Kasumi-1 (cell line): ENCODE measurements at regions not wholly inside any gene's neighbourhood (a gene's known extent, or its start where the extent isn't known, plus 50 kb on each side); places are given as distances from the start of the nearest gene placed in this dataset.

Experiments used
- DNase-seq, 2 experiments: peaks; one replicate each; lab custom pipeline; 2025; lab: John Stamatoyannopoulos, UW

GRCh38 chr5:105812304-105812703 lies 1858.4 kb downstream of the EFNA5 start:
- no peak for DNase-seq

- DNase-seq, result no peak
These were observed 1862.8 kb downstream of the EFNA5 start for GRCh38 chr5:105807951-105808350.

GRCh38 chr5:105807290-105807689 lies 1863.4 kb downstream of the EFNA5 start:
- DNase-seq, result no peak

DNA sequence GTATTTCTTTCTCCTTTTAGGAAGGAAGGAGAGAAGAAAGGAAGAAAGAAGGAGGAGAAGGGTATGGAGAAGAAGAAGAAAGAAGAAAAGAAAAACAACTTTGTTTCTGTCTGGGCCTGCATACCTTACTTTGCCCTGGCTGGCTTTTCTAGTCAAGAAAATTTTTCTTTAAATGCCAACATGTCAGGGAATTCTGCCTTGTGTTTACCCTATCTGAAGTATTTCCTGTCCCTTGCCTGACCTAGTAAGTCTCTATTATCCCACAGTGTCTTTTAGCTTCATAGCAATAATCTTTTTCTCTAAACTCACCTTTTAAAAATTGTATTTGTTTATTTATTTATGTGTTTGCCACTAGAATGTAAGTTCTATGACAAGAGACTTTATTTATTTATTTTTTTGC lies 1864.1 kb downstream of the EFNA5 start:
- no peak for DNase-seq

- DNase-seq, result no peak
These were observed 1867.3 kb downstream of the EFNA5 start for GRCh38 chr5:105803431-105803830.

GRCh38 chr5:105794578-105794977 lies 1876.2 kb downstream of the EFNA5 start:
- DNase-seq, result no peak

GRCh38 chr5:105789246-105789645 lies 1881.5 kb downstream of the EFNA5 start:
- DNase-seq, result no peak

- DNase-seq, result no peak
These were observed 1886.9 kb downstream of the EFNA5 start for GRCh38 chr5:105783811-105784210.

GRCh38 chr5:105782501-105782900 lies 1888.2 kb downstream of the EFNA5 start:
- no peak for DNase-seq

DNA sequence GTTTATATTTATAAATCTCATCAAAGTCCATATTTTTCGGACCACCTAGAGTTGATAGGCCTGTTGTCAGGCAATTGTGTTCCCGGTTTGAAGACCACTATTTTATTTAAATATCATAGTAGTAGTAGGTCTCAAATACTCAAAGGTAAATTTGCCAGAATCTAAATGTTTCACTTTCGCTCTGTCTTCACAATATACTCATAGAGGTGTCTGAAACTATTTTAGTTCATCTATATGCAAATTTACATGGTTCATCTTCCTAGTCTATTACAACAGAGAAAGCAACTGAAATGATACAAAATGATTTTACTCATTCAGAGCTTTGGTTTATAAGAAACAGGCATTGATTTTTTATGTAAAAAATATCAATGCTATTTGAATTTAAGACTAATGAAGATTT lies 1897.5 kb downstream of the EFNA5 start:
- no peak for DNase-seq

- no peak for DNase-seq
These were observed 1903.5 kb downstream of the EFNA5 start for GRCh38 chr5:105767267-105767666.

DNA sequence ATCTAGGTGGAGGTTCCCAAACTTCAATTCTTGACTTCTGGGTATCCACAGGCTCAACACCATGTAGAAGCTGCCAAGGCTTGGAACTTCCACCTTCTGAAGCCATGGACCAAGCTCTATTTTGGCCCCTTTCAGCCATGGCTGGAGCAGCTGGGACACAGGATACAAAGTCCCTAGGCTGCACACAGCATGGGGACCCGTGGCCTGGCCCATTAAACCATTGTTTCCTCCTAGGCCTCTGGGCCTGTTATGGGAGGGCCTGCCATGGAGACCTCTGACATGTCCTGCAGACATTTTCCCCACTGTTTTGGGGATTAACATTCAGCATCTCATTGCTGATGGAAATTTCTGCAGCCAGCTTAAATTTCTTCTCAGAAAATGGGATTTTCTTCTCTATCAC lies 1908.0 kb downstream of the EFNA5 start:
- DNase-seq, result no peak

- DNase-seq, result no peak
These were observed 1916.7 kb downstream of the EFNA5 start for GRCh38 chr5:105754056-105754455.

- no peak for DNase-seq
These were observed 1917.9 kb downstream of the EFNA5 start for GRCh38 chr5:105752801-105753200.

- DNase-seq, result no peak
These were observed 1918.8 kb downstream of the EFNA5 start for GRCh38 chr5:105751908-105752307.

DNA sequence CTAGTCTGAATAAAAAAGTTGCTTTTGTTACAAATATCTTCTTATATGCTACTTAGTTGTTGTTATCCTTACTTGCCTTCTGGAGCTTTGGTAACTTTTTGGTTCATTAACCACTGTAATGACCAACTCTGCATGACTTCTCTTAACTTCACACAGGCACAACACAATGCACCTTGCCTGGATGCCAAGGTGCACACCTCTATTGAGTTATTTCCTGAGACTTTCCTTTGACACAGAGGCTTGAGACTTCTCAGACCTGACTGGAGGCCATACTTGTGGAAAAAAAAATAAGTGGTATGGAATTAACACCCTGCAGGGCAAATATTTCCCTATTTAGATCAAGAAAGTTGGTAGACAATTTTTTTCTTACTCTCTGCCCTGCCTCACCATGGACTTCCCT lies 1925.6 kb downstream of the EFNA5 start:
- no peak for DNase-seq

DNA sequence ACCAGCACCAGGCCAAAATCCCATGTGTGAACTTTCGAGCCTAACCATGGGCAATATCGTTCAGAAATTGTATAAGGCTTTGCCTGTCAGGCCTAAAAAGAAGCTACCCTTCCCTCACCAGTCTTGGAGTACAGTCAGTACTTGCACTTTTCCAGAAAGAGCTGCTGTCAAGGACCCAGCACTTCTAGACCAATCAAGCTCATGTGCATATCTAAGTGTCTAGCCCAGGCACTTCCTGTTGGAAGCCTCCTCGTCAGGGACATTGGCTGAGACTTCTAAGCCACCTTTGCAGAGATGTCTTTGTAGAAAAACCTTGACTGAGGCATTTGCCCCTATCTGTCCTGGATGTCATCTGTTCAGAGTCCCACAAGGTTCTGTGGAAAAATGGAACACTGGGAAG lies 1930.5 kb downstream of the EFNA5 start:
- DNase-seq, result no peak

DNA sequence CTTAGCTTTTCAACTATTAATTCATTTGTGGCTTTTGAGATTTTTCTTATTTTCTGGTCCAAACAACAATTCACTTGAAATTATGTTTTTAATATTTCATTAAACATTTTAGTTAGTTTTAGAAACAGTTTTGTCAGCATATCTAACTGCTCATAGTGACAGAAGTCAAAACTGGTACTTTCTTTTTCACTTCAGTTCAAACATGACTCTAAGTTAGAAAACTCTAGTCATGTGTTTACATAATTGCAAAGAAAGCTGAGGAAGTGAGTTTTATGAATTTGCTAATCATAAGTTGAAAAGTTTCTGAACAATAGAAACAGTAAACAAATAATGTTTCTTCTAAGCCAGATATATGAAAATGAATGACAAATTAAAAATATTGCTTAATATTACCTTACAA lies 1931.0 kb downstream of the EFNA5 start:
- no peak for DNase-seq

DNA sequence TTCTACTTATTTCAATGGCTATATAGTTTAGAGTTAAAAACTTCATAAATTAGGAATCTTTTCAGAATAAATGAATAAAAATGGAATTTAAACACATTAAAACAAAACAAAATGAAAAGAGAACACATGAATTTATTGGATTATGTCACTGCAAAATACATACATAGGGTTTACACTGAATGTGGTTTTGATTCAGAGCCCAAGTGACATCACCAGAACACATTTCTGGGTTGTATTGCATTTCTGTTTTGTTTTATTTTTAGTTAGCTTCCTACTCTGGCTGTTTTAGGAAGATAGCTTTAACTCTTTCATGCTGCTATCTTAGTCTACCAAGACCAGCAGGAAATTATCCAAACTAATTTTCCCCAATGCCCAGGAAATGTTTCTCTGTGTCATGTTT lies 1935.0 kb downstream of the EFNA5 start:
- DNase-seq, result no peak

GRCh38 chr5:105730982-105731381 lies 1939.8 kb downstream of the EFNA5 start:
- DNase-seq, result no peak

DNA sequence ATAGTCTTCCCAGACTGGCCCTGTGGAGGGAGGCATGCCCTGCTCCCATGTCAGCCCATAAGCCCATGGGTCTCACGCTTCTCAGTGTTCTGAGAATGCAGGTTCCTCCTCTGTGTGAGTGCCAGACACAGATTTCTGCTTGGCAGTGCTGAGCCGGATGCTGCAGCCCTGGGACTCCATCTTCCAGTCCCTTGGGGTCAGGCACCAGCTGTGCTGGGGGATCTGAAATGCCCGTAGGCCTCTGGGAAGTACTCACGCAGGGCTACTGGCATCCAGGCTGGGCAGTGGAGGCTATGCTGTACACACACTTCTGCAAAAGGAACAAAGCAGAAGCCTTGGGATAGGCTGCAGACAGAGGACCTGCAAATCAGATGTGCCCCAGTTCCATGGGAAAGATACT lies 1944.6 kb downstream of the EFNA5 start:
- DNase-seq, result no peak

- DNase-seq, result no peak
These were observed 1962.3 kb downstream of the EFNA5 start for GRCh38 chr5:105708442-105708841.

GRCh38 chr5:105702323-105702722 lies 1968.4 kb downstream of the EFNA5 start:
- DNase-seq, result no peak

GRCh38 chr5:105696440-105696839 lies 1974.3 kb downstream of the EFNA5 start:
- no peak for DNase-seq

DNA sequence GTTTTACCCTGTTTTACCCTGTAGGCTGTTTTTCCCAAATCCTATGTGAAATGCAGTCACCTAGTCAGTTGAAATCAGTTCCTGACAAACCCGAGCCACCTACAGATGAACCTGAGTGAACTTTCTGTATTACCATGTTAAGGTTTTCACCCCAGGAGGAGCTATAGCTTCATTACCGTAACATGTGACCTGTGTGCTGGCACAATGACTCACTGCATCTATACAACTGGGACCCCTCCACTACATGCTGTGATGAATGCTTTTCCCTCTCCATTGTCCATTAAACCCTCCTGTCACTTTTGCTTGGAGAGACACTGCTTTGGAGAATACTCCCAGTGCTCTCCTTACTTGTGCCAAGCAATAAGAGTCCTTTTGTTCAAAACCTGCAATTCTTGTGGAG lies 1974.8 kb downstream of the EFNA5 start:
- DNase-seq, result no peak
